ENCODE measurements at regions not wholly inside any gene's neighbourhood (a gene's known extent, or its start where the extent isn't known, plus 50 kb on each side); places are given as distances from the start of the nearest gene placed in this dataset.

GRCh38 chr1:167168424-167168823 is 52.3 kb upstream of the POU2F1 start (continued):
- no peak for TF ChIP-seq RAD21 (IDR thresholded peaks at IDR 0.05 in 1 of 2, conservative IDR thresholded peaks at IDR 0.05 in 1 of 2; ENCODE audit: low read depth in 2 of 2, low read length in 2 of 2)
- TF ChIP-seq SP2 (IDR thresholded peaks at IDR 0.05; ENCODE audit: low read length), result no peak

All from H1 (cell line).